ENCODE measurements at regions not wholly inside any gene's neighbourhood (a gene's known extent, or its start where the extent isn't known, plus 50 kb on each side); places are given as distances from the start of the nearest gene placed in this dataset.

GRCh38 chr1:182292193-182292741 lies 99.3 kb downstream of the GLUL start:
- TF ChIP-seq, protein P1, sequence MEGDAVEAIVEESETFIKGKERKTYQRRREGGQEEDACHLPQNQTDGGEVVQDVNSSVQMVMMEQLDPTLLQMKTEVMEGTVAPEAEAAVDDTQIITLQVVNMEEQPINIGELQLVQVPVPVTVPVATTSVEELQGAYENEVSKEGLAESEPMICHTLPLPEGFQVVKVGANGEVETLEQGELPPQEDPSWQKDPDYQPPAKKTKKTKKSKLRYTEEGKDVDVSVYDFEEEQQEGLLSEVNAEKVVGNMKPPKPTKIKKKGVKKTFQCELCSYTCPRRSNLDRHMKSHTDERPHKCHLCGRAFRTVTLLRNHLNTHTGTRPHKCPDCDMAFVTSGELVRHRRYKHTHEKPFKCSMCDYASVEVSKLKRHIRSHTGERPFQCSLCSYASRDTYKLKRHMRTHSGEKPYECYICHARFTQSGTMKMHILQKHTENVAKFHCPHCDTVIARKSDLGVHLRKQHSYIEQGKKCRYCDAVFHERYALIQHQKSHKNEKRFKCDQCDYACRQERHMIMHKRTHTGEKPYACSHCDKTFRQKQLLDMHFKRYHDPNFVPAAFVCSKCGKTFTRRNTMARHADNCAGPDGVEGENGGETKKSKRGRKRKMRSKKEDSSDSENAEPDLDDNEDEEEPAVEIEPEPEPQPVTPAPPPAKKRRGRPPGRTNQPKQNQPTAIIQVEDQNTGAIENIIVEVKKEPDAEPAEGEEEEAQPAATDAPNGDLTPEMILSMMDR (IDR thresholded peaks at IDR 0.05), result no peak
- no peak for TF ChIP-seq POLR2A (IDR thresholded peaks at IDR 0.05)

Measured in Peyer's patch (tissue), 4 donors.